ENCODE measurements at regions not wholly inside any gene's neighbourhood (a gene's known extent, or its start where the extent isn't known, plus 50 kb on each side); places are given as distances from the start of the nearest gene placed in this dataset.
"Not testable (repeated sequence)": the region's sequence is repeated elsewhere in the genome, so short reads cannot be mapped to it uniquely, and the experiment has no call there.

- no peak for DNase-seq (ENCODE audit: low read depth in 1 of 2, low spot score in 1 of 2)
These were observed 133.4 kb upstream of the SATB1 start for GRCh38 chr3:18558507-18558906.

- DNase-seq (ENCODE audit: low read depth in 1 of 2, low spot score in 1 of 2): no peak
These were observed 132.1 kb upstream of the SATB1 start for GRCh38 chr3:18557216-18557615.

GRCh38 chr3:18556503-18557135, 131.5 kb upstream of the SATB1 start:
- peak in 1 of 2 donors; percentile 53 for DNase-seq (ENCODE audit: low read depth in 1 of 2, low spot score in 1 of 2)

- peak in 1 of 2 donors; percentile 5 for DNase-seq (ENCODE audit: low read depth in 1 of 2, low spot score in 1 of 2)
These were observed 130.9 kb upstream of the SATB1 start for GRCh38 chr3:18556001-18556408.

GRCh38 chr3:18552579-18553105, 127.5 kb upstream of the SATB1 start:
- DNase-seq (ENCODE audit: low read depth in 1 of 2, low spot score in 1 of 2): not testable (repeated sequence)

GRCh38 chr3:18546632-18547031, 121.5 kb upstream of the SATB1 start:
- no peak for DNase-seq (ENCODE audit: low read depth in 1 of 2, low spot score in 1 of 2)

GRCh38 chr3:18544146-18544545, 119.0 kb upstream of the SATB1 start:
- no peak for DNase-seq (ENCODE audit: low read depth in 1 of 2, low spot score in 1 of 2)

- no peak for DNase-seq (ENCODE audit: low read depth in 1 of 2, low spot score in 1 of 2)
These were observed 113.5 kb upstream of the SATB1 start for GRCh38 chr3:18538463-18539230.

- DNase-seq (ENCODE audit: low read depth in 1 of 2, low spot score in 1 of 2): no peak
These were observed 107.9 kb upstream of the SATB1 start for GRCh38 chr3:18533039-18533438.

GRCh38 chr3:18531662-18532061, 106.5 kb upstream of the SATB1 start:
- no peak for DNase-seq (ENCODE audit: low read depth in 1 of 2, low spot score in 1 of 2)

- DNase-seq (ENCODE audit: low read depth in 1 of 2, low spot score in 1 of 2): no peak
These were observed 104.5 kb upstream of the SATB1 start for GRCh38 chr3:18529631-18530030.

- DNase-seq (ENCODE audit: low read depth in 1 of 2, low spot score in 1 of 2): no peak
These were observed 102.6 kb upstream of the SATB1 start for GRCh38 chr3:18527691-18528090.

GRCh38 chr3:18526667-18527066, 101.5 kb upstream of the SATB1 start:
- no peak for DNase-seq (ENCODE audit: low read depth in 1 of 2, low spot score in 1 of 2)

- DNase-seq (ENCODE audit: low read depth in 1 of 2, low spot score in 1 of 2): not testable (repeated sequence)
These were observed 91.0 kb upstream of the SATB1 start for GRCh38 chr3:18516170-18516569.

- DNase-seq (ENCODE audit: low read depth in 1 of 2, low spot score in 1 of 2): no peak
These were observed 88.0 kb upstream of the SATB1 start for GRCh38 chr3:18513091-18513490.

GRCh38 chr3:18512007-18512406, 86.9 kb upstream of the SATB1 start:
- no peak for DNase-seq (ENCODE audit: low read depth in 1 of 2, low spot score in 1 of 2)

- DNase-seq (ENCODE audit: low read depth in 1 of 2, low spot score in 1 of 2): no peak
These were observed 85.8 kb upstream of the SATB1 start for GRCh38 chr3:18510947-18511346.

- DNase-seq (ENCODE audit: low read depth in 1 of 2, low spot score in 1 of 2): no peak
These were observed 82.2 kb upstream of the SATB1 start for GRCh38 chr3:18507333-18507732.

GRCh38 chr3:18505056-18505455, 79.9 kb upstream of the SATB1 start:
- DNase-seq (ENCODE audit: low read depth in 1 of 2, low spot score in 1 of 2): no peak

- no peak for DNase-seq (ENCODE audit: low read depth in 1 of 2, low spot score in 1 of 2)
These were observed 76.7 kb upstream of the SATB1 start for GRCh38 chr3:18501679-18502343.

- no peak for DNase-seq (ENCODE audit: low read depth in 1 of 2, low spot score in 1 of 2)
These were observed 75.2 kb upstream of the SATB1 start for GRCh38 chr3:18500322-18500721.

GRCh38 chr3:18499301-18499700, 74.2 kb upstream of the SATB1 start:
- DNase-seq (ENCODE audit: low read depth in 1 of 2, low spot score in 1 of 2): no peak
